22Rv1 (cell line): ENCODE measurements at regions not wholly inside any gene's neighbourhood (a gene's known extent, or its start where the extent isn't known, plus 50 kb on each side); places are given as distances from the start of the nearest gene placed in this dataset.

ENCODE experiments used
- ZFX ChIP-seq: fragments of 450-650 bp; IDR thresholded peaks from 2 replicates; pipeline ENCODE4 v1.6.1; 2017; ENCODE audit warnings: antibody characterized with exemption, borderline replicate concordance
- TF ChIP-seq, protein P1 (sequence below): fragments of 450-650 bp; IDR thresholded peaks from 2 replicates; pipeline ENCODE4 v1.5.1; 2017; ENCODE audit warnings: mild to moderate bottlenecking

DNA sequence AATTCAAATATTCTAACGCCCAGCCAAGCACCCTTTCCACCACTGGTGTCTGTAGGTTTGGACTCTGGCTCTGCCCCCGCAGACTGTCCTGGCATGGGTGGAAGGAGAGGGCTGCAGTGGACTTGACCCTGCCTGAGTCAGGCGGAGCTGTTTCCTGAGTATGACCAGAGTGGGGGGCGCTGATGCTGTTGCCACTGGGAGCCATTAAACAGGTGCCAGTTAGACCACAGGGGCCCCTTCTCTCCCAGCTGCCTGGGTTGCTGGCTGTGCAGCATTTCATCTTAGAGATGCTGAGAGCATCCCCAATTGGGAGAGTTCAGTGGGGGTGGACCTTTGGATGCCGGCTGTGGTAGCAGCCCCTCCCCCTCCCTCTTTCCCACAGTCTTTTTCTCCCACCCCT is 539.5 kb downstream of the MATN1 start:
- TF ChIP-seq, protein P1, sequence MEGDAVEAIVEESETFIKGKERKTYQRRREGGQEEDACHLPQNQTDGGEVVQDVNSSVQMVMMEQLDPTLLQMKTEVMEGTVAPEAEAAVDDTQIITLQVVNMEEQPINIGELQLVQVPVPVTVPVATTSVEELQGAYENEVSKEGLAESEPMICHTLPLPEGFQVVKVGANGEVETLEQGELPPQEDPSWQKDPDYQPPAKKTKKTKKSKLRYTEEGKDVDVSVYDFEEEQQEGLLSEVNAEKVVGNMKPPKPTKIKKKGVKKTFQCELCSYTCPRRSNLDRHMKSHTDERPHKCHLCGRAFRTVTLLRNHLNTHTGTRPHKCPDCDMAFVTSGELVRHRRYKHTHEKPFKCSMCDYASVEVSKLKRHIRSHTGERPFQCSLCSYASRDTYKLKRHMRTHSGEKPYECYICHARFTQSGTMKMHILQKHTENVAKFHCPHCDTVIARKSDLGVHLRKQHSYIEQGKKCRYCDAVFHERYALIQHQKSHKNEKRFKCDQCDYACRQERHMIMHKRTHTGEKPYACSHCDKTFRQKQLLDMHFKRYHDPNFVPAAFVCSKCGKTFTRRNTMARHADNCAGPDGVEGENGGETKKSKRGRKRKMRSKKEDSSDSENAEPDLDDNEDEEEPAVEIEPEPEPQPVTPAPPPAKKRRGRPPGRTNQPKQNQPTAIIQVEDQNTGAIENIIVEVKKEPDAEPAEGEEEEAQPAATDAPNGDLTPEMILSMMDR: no peak
- TF ChIP-seq ZFX: no peak
